22Rv1 (cell line): ENCODE measurements at regions not wholly inside any gene's neighbourhood (a gene's known extent, or its start where the extent isn't known, plus 50 kb on each side); places are given as distances from the start of the nearest gene placed in this dataset.

Experiments used
- ZFX ChIP-seq: fragments of 450-650 bp; IDR thresholded peaks from 2 replicates; pipeline ENCODE4 v1.6.1; 2017; ENCODE audit warnings: antibody characterized with exemption, borderline replicate concordance
- TF ChIP-seq, protein P1 (sequence below): fragments of 450-650 bp; IDR thresholded peaks from 2 replicates; pipeline ENCODE4 v1.5.1; 2017; ENCODE audit warnings: mild to moderate bottlenecking

DNA sequence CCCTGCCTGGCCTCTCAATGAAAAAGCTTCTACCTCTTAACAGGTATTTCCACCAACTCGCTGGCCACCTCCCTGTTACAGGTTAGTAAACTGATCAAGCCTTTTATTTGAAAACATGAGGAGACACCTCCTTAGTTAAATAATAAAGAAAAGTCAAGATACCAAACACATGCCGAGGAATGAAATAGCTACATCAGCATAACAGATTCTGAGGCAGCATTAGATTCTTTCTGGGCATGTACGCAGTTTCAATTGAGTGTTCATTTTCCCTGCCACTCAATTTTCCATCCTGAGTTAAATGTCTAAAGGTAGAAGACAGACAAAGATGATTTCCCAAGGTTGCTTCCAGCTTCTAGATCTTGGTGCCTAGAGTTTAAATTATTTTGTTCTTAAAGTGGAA lies 250.5 kb upstream of the LRTM1 start:
- TF ChIP-seq, protein P1, sequence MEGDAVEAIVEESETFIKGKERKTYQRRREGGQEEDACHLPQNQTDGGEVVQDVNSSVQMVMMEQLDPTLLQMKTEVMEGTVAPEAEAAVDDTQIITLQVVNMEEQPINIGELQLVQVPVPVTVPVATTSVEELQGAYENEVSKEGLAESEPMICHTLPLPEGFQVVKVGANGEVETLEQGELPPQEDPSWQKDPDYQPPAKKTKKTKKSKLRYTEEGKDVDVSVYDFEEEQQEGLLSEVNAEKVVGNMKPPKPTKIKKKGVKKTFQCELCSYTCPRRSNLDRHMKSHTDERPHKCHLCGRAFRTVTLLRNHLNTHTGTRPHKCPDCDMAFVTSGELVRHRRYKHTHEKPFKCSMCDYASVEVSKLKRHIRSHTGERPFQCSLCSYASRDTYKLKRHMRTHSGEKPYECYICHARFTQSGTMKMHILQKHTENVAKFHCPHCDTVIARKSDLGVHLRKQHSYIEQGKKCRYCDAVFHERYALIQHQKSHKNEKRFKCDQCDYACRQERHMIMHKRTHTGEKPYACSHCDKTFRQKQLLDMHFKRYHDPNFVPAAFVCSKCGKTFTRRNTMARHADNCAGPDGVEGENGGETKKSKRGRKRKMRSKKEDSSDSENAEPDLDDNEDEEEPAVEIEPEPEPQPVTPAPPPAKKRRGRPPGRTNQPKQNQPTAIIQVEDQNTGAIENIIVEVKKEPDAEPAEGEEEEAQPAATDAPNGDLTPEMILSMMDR, result no peak
- no peak for TF ChIP-seq ZFX
